HG03139 (cell line): ENCODE measurements at regions not wholly inside any gene's neighbourhood (a gene's known extent, or its start where the extent isn't known, plus 50 kb on each side); places are given as distances from the start of the nearest gene placed in this dataset.
"Not testable (repeated sequence)": the region's sequence is repeated elsewhere in the genome, so short reads cannot be mapped to it uniquely, and the experiment has no call there.

ENCODE experiments used
- ATAC-seq: cut with Tn5 transposase; IDR thresholded peaks from one replicate; pipeline ENCODE4 v1.9.1; 2021; ENCODE audit not compliant: unreplicated experiment

DNA sequence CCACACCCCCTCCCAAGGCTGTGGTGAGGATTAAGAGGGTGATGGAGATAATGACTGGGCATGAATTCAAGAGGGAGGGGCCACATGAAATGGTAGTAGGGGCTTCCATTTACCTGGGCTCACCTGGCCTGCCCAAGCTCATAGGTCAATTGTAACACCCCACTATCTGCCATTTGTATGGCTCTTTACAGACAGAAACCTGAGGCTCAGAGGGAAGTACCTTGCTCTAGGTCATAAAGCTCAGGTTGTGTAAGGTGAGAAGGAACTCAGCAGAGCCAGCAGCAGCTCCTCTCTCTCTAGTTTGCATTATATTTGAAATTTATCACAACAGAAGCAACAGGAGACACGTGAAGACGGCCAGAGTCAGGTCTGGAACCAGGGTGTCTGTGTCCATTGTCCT is 133.4 kb upstream of the ALDH1B1 start:
- ATAC-seq: no peak

DNA sequence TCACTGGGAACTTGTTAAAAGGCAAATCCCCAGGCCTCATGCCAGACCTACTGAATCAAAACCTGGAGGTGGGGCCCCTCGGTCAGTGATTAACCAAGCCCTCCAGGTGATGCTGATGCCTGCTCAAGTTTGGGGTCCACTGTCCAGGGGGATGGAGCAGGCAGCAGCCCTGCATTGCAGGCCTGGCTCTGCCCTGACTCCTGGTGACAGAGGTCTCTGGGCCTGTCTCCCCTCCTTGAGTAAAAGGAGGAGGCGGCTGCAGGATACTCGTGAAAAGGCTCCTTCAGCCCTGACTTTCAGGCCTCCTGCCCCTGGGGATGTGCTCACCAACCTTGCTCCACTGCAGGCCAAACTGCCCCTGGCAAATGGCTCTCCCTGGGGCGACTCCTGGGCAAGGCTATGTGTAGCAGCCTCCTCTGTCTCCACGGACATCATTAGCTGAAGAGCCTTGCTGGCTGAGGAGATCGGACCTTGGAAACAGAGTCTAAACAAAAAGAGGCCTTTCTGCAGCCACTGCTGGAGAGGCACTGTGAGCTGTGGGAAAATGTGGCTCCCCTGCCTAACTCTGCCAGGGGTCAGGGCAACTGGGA is 134.8 kb upstream of the ALDH1B1 start:
- ATAC-seq: no peak

DNA sequence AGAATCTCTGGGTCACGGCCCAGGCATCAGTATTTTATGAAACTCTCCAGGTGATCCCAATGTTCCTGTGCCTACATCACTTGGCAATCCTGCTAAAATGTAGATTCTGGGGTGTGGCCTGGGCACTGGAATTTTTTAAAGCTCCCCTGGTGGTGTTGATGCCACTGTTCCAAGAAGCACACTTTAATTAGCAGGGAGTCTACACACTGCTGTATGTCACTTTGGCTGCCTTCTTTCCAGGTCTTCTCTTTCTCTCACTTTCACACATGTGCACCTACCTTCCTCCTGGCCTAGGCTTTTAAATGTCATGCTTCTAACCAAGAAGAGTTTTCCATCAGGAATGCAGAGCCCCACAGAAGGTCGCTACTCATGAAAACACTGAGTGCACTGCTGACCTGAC is 136.0 kb upstream of the ALDH1B1 start:
- ATAC-seq: no peak

DNA sequence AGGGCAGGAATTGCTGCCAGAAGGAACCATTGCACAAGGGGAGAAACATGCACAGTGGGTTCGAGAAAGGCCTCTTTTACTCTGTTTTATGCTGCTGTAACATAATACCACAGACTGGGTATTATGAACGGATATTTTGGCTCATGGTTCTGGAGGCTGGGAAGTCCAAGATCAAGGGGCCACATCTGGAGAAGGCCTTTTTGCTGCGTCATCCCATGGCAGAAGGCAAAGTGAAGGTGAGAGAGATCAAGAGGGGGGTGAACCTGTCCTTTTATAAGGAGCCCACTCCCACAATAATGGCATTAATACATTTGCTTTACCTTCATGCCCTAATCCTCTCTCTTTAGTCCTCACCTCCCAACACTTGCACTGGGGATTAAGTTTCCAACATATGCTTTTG is 136.9 kb upstream of the ALDH1B1 start:
- ATAC-seq: no peak

DNA sequence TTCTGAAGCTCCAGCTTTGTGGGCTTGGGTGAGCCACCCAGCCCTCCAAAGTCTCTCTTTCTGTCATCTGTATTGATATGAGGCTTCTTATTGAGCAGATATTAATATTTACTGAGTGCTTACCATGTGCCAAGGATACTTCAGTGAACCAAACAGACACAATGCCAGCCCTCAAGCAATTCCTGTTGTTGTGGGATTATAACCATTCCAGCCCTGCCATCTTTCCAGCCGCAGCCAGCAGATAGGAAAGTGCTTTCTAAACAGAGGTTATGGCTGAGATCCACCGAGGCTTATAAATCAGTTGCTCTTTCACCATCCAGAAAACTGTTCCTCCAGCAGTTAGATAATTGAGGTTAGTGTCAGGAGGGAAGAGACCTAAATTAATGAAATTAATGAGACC is 137.7 kb upstream of the ALDH1B1 start:
- no peak for ATAC-seq

DNA sequence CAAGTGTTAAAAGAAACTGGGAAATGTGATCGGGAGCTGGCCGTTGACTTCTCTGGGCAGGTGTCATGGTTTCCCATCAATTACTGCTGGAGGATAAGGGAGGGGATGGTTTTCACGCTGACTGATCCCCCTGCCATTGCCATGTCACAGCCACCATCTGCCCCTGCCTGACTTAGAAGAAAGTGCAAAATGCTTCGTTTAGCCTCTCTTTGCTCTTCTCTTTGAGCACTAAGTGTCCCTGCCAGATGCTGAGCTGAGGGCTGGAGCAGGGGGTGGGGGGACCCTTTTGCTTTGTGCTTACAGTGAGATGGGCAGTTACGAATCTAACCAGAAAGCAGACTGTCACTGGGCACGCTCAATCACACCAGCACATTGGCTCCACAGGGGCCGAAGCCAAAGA is 138.4 kb upstream of the ALDH1B1 start:
- ATAC-seq: no peak

DNA sequence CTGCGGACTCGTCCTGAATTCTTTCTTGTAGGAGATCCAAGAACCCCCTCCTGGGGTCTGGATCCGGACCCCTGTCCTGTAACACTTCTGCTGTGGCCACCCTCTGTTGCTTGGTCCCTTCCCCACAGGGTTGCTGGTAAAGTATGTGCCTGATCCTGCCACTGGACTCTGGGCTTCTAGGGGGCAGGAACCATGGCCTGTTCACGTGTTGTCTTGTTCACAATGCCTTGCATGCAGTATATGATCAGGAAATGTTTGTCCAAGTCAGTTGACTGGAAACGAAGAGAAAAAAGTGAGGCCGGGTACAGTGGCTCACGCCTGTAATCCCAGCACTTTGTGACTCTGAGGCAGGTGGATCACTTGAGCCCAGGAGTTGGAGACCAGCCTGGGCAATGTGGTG is 139.3 kb upstream of the ALDH1B1 start:
- ATAC-seq: no peak

DNA sequence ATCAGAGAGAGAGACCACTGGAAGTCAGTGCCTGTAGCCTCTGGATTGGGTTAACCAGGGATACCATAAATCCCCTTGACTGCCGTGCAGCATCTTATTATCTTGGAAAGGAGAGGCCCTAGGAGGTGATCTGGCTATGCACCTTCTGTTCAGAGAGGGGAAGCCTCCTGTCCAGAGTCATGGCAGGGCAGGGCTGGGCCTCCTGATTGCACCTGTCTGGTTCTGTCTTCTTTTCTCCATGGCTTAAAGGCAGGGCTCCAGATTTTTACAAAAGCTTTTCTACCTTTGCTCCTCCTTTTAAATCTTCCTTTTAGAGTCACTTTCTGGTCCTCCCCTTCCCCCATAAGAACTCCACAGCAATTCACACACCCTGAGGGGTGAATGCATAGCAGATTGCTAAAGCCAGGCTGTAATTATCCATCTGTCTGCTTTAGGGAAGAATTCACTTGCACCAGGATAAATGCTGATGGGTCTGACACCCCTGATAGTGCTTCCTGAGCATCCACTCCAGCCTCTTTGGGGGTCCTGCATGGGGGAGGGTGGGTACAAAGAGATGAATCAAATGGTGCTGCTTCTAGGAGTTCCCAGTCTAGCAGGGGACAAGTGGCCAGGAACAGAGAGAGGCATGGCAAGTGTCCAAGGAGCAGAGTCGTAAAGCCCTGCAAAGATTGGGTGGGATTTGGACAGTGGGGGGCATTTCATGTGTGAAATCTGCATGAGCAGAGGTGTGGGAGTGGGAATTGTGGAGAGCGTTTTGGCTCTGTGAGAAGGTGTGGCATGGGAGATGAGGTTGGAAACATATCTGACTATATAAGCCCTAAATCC is 141.3 kb upstream of the ALDH1B1 start:
- ATAC-seq: no peak

DNA sequence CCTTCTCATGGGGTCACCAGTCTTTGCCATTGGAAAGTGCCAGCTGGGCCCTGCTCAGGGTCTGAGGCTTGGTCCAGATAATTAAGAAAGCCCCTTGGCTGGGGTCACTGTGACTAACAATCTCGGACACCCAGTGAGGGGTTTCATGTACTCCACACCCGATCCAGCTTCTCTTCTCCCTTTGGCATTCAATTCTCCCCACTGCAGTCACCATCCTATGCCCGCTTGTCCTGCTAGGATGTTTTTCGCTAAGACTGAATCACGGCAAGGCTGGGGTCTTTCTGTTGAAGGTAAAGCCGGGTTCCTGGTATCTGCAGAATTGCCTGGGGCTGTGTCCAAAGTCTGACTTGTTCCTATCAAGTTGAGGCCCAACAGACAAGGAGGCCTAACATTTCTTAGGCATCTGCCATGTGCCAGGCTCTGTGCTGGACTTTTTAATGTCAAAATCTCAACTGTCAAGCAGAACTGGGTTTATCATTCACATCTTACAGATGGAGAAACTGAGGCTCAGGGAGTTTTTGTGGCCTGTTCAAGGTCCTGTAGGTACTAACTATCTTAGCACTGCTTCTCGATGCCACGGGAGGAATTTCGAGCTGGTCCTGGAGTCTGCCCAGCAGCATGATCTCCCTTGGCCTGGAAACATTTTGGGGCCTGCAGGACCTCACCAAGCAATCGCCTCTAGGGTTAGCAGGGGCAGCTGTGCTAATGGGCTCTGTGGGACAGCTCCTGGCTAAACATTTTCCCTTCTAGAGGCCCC is 142.0 kb upstream of the ALDH1B1 start:
- no peak for ATAC-seq

DNA sequence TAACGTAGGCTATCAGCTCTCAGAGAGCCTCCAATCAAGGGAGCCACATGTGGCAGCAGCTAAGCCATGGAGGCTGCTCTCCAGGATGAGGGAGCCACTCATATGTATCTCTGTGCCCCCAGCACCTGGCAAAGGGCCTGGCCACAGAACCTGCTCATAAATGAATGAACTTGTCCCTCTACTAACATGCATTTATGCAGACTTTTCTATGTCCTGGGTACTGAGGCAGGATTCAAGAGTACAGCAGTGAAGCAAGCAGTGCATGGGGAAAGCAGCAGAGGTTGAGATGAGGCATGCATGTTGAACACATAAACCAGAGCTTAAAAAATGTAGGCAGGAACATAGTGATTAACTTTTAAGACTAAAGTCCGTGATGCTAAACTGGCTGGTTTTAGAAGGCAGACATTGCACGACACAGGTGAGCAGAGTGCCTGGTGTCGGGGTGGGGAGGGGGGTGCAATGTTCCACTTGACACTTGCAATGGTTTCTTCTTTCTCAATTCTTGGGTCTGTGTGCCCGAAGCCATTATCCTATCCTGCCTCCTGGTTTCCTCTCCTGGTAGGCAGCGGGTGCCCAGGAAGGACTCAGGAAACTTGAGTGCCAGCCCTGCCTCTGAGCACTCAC is 142.8 kb upstream of the ALDH1B1 start:
- no peak for ATAC-seq

DNA sequence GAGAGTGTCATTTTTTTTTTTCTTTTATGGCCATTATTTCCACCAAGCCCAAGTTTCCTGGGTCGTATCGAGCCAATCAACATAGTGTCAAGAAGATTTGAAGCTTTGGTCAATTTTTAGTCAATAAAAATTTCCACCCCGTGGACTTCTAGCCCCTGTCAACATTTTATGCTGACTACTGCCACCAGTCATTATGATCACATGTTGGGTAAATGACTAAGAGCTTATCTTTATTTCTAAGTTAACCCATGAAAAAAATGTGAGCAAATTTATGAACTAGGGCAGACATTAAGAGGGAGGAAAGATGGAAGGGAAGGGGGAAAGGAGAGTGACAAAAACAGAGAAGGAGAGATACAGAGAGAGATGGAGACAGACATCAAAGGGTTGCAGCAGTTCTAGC is 143.5 kb upstream of the ALDH1B1 start:
- no peak for ATAC-seq

DNA sequence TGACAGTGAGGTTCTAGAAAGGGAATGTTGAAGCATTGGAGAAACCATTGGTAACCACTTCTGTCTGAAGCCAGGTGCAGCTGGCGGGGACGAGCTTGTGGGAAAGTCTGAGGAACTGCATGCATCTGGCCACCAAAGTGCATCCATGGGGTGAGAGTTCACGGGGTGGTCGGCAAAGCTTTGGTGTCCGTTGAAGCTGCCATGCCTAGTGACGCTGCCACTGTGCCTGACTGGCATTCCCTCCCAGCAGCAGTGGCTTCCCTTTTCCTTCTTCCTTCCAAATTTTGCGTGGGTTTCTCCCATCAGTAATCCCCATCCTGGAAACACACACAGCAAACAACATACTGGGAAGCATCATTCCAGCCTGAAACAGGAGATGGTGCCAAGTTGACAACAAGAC is 145.7 kb upstream of the ALDH1B1 start:
- ATAC-seq: no peak

DNA sequence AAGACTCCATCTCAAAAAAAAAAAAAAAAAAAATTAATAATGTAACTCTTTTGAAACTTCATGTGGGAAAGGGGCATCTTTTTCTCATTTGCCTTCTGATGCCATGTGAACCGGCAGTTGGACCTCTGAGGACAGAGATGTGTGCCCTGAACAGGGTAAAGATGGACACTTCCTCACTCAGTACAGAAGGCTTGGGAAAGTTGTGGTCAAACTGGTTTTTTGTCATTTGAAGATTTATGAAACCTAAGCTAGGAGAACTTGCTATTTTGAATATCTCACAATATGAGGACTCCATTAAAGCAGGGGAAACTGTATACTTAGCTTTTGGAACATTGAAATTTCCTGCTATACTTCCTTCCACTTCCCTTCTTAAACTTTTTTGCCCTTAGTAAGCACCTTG is 147.5 kb upstream of the ALDH1B1 start:
- ATAC-seq: no peak

DNA sequence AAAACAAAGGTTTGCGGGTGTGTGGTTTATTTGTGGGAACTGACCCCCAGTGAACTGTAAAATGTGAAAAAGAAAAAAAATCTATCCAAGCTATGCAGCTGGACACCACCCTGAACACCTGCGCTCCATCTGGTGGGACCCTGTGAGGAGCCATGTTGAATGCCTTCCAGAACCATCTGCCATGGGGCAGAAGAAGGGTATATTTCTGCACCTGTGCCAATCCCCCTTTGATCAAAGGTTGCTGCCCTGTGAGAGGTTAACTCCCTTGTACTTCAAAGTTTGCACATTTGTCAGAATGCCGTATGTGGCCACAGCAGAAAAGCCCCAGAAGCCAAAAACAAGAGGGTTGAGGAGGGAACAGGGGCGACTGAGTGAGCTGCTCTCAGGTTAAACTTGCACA is 148.5 kb upstream of the ALDH1B1 start:
- ATAC-seq: no peak

DNA sequence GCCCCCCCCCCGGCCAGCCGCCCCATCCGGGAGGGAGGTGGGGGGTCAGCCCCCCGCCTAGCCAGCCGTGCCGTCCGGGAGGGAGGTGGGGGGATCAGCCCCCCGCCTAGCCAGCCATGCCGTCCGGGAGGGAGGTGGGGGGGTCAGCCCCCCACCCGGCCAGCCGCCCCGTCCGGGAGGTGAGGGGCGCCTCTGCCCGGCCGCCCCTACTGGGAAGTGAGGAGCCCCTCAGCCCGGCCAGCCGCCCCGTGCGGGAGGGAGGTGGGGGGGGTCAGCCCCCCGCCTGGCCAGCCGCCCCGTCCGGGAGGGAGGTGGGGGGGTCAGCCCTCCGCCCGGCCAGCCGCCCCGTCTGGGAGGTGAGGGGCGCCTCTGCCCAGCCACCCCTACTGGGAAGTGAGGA is 150.4 kb upstream of the ALDH1B1 start:
- not testable (repeated sequence) for ATAC-seq

DNA sequence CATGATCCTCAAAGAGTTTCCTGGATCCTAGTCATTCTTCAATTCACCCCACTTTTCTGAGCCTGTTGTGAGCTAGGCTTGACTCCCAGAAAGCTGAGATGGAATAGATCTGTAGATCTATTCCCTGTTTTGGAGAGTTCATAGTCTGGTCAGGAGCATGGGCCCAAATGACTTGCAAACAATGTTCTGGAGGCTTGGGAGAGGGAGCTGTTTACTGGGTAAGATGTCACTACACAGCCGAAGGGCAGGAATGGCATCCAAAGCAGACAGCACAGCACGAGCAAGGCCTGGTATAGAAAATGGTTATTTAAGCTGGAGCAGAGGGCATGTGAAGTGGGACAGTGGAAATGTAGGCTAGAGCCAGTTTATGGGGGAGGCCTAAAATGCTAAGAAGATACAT is 152.5 kb upstream of the ALDH1B1 start:
- ATAC-seq: no peak

DNA sequence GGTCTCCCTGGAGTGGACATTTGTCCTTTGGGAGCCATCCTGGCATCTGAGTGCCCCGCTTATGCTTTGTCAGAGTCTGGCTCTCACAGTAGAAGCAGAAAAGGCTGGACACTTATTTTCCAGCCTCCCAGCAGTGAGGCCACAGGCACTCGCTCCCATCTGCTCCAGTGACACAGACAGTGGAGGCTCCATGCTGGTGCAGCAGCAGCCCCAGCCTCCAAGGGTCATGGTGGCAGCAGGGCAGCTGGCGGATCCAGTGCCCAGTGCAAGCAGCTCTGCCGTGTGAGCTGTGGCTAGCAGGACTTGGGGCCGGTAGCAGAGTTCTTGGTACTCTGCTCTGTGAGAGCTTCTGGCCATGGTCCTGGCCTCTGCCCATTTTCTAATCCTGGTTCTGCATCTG is 157.3 kb upstream of the ALDH1B1 start:
- no peak for ATAC-seq

DNA sequence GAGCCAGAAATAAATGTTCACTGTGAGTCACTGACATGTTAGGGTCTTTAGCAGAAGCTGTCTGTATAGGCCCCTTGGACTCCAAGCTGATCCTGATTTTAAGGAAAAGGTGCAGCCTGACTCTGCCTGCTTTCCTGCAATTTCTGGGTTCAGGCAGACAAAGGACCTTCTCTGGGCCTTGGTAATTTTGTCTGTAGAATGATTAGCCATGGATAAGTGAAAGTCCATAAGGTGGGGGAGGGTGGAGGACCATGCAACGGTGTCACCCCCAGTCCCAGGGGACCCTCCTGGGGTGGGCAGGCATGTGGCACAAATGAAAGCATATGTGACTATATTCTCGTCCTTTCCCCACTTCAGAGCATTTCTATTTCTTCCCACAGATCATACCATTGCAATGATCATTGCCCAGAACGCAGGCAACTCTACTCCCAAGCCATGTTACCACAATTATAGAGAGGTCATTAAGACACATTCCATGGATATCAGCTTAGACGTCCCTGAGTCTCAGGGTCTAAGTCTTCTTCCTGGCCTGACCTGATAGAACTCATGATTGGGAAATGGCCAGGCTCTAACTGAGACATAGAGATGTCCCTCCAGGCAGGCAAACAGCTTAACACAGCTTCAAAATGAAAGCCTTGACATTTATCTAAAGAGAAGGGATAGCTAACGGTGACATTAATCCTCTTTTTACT is 157.9 kb upstream of the ALDH1B1 start:
- no peak for ATAC-seq

DNA sequence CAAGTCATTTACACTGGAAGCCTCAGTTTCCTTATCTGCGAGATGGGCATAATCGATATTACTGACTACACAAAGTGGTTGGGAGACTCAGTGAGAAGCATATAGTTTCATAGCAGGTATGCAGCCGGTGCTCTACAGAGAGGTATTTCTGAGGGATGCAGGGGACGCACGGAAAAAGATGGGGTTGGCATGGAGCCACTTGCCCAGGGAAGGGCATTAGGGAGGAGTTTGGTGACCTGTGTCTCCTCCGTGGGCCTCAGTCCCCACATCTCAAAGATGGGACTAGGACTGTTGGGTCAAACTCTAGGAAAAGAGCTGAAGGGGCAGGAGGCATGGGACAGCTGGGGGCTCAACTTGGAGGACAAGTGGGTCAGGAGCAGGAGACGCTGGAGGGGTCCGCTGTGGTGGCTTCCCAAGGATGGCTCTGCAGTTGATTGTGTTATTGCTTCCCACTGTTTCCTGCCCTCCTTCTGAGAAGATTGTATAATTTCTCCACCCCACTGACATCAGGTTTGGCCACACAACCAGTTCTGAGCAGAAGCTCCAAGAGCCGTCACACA is 158.6 kb upstream of the ALDH1B1 start:
- ATAC-seq: no peak

DNA sequence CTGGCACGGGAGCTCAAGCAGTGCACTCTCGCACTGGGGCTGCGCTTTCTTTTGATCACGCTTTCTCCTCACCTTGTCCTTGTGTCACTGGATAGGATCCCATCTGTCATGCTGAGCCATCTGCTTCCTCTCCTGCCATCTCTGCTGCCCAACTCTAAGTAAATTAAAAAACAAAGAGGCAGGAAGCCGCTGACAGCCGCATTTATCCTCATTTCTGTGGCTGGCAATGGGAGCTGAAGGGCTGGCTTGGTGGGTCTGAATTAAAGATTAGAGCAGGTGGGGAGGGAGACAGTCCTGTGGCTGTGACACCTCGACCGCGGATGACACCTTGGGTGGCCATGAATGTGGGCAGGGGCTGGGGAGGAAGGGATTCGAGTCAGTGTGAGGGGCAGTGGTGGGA is 159.2 kb upstream of the ALDH1B1 start:
- no peak for ATAC-seq

DNA sequence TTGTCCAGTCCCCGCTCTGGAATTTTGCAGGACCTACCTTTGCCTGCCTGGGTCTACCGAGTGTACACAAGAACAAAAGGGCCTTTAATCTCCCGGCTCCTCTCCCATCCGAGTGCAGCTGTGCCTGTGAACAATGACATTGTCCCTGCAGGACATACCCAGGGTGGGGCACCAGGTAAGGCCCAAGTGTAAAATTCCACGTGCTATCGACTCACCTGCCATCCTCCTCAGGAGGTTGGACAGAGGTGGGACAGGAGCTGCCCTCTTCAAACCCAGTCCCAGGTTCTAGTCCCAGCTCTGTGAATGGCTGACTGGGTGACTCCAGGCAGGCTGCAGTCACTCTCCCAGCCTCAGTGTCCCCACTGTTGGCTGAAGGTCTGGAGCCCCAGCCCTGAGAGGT is 159.6 kb upstream of the ALDH1B1 start:
- ATAC-seq: no peak
